OCI-LY1 (cell line): ENCODE measurements at regions not wholly inside any gene's neighbourhood (a gene's known extent, or its start where the extent isn't known, plus 50 kb on each side); places are given as distances from the start of the nearest gene placed in this dataset.

Source experiments
- EZH2 ChIP-seq: fragments of 200-600 bp; sonication (generic), shearing (Covaris generic); IDR thresholded peaks from 2 replicates; pipeline ENCODE4 v1.8.0; 2017; ENCODE audit warnings: borderline replicate concordance, mixed run types, mild to moderate bottlenecking, antibody characterized with exemption, low read length, moderate library complexity, mixed read lengths
- TF ChIP-seq, protein P1 (sequence below): fragments of 200-600 bp; sonication (generic), shearing (Covaris generic); IDR thresholded peaks from 2 replicates; pipeline ENCODE4 v1.5.1; 2017; ENCODE audit warnings: mild to moderate bottlenecking, antibody characterized with exemption, low read length, moderate library complexity, mixed read lengths

- TF ChIP-seq, protein P1, sequence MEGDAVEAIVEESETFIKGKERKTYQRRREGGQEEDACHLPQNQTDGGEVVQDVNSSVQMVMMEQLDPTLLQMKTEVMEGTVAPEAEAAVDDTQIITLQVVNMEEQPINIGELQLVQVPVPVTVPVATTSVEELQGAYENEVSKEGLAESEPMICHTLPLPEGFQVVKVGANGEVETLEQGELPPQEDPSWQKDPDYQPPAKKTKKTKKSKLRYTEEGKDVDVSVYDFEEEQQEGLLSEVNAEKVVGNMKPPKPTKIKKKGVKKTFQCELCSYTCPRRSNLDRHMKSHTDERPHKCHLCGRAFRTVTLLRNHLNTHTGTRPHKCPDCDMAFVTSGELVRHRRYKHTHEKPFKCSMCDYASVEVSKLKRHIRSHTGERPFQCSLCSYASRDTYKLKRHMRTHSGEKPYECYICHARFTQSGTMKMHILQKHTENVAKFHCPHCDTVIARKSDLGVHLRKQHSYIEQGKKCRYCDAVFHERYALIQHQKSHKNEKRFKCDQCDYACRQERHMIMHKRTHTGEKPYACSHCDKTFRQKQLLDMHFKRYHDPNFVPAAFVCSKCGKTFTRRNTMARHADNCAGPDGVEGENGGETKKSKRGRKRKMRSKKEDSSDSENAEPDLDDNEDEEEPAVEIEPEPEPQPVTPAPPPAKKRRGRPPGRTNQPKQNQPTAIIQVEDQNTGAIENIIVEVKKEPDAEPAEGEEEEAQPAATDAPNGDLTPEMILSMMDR, result no peak
- no peak for TF ChIP-seq EZH2
Measured at GRCh38 chr7:46011501-46011900, 90.4 kb upstream of the IGFBP3 start.
